HepG2 (cell line): ENCODE measurements at regions not wholly inside any gene's neighbourhood (a gene's known extent, or its start where the extent isn't known, plus 50 kb on each side); places are given as distances from the start of the nearest gene placed in this dataset.

Source experiments
- ATAC-seq: fragments of 200-7000 bp; cut with Tn5 transposase; 3 replicates; pipeline ENCODE4 v1.9.1; 2020; ENCODE audit warnings: mild to moderate bottlenecking, moderate library complexity
- BruUV-seq: library from RNA; stranded (reverse); fragments of 400-500 nt; replicated peaks from 2 replicates; lab custom pipeline; 2021; lab: Mats Ljungman, UMichigan
- CTCF ChIA-PET: fragments of 300-600 bp; formaldehyde crosslinking; extraction: SDS; loops from one replicate; lab custom pipeline; 2021; ENCODE audit warnings: low total read pairs, inconsistent platforms, low intra/inter-chr PET ratio; lab: Yijun Ruan, JAX
- POLR2A ChIA-PET: fragments of 350-600 bp; sonication (Branson Sonifier 250); formaldehyde crosslinking; loops from one replicate; lab custom pipeline; 2020; ENCODE audit warnings: antibody characterized with exemption, inconsistent platforms; lab: Yijun Ruan, JAX
- DNase-seq: peaks from one replicate; pipeline ENCODE4 v3.0.0-alpha.2; 2015; ENCODE audit warnings: low spot score
- FAIRE-seq: peaks from 3 replicates; lab custom pipeline; 2011; peaks lifted over from hg19 to GRCh38; lab: Jason Lieb, UNC
- H2AFZ ChIP-seq: one replicate; pipeline ENCODE4 v1.6.1; 2011; ENCODE audit warnings: low read length, inconsistent platforms
- H3K27ac ChIP-seq: fragments of 300-600 bp; 3 replicates; pipeline ENCODE4 v1.8.0; 2011; ENCODE audit warnings: mixed run types, mild to moderate bottlenecking, mixed read lengths, low read length, inconsistent platforms; ENCODE audit not compliant: insufficient read depth; ENCODE audit errors: extremely low read length
- H3K27me3 ChIP-seq, 2 experiments: fragments of 200-600 bp in 1 of 2; 2 replicates in 1 of 2; 3 replicates in 1 of 2; pipeline versions ENCODE4 v1.6.0 to v1.8.0; 2011; ENCODE audit warnings: low read length in 2 of 2, mild to moderate bottlenecking in 2 of 2, moderate library complexity in 2 of 2, inconsistent platforms in 1 of 2; ENCODE audit not compliant: insufficient read depth in 2 of 2, control insufficient read depth in 1 of 2
- H3K36me3 ChIP-seq, 2 experiments: fragments of 200-600 bp in 1 of 2; replicated peaks in 1 of 2; 2 replicates in 1 of 2; 3 replicates in 1 of 2; pipeline versions ENCODE4 v1.5.1 to v1.8.0; 2011; ENCODE audit warnings: low read length in 2 of 2, inconsistent platforms in 1 of 2; ENCODE audit not compliant: insufficient read depth in 2 of 2, control insufficient read depth in 1 of 2
- H3K4me1 ChIP-seq: 2 replicates; pipeline ENCODE4 v1.5.1; 2012; ENCODE audit warnings: low read length, inconsistent platforms; ENCODE audit not compliant: insufficient read depth
- H3K4me2 ChIP-seq: 2 replicates; pipeline ENCODE4 v1.6.0; 2011; ENCODE audit warnings: low read depth, low read length, inconsistent platforms
- H3K4me3 ChIP-seq, 3 experiments: fragments of 200-600 bp in 1 of 3; sonication (generic), shearing (Covaris generic) in 1 of 3; replicated peaks in 1 of 3; 2 replicates each; pipeline ENCODE4 v1.5.1; 2011 to 2016; ENCODE audit warnings: low read length in 3 of 3, inconsistent platforms in 2 of 3, low read depth in 2 of 3, mild to moderate bottlenecking in 2 of 3, control low read depth in 1 of 3, mixed read lengths in 1 of 3; ENCODE audit not compliant: insufficient read depth in 1 of 3
- H3K79me2 ChIP-seq: one replicate; pipeline ENCODE4 v1.6.1; 2011; ENCODE audit warnings: low read length, inconsistent platforms; ENCODE audit not compliant: insufficient read depth
- H3K9ac ChIP-seq: 2 replicates; pipeline ENCODE4 v1.6.0; 2011; ENCODE audit warnings: mild to moderate bottlenecking, low read depth, low read length, inconsistent platforms; ENCODE audit not compliant: insufficient read depth
- H3K9me3 ChIP-seq: 2 replicates; pipeline ENCODE4 v1.5.1; 2012; ENCODE audit warnings: mild to moderate bottlenecking, low read length
- H4K20me1 ChIP-seq: 2 replicates; pipeline ENCODE4 v1.6.0; 2011; ENCODE audit warnings: inconsistent platforms, mild to moderate bottlenecking, low read length, moderate library complexity; ENCODE audit not compliant: insufficient read depth
- ATF7 ChIP-seq, 2 experiments: fragments of 450-650 bp in 1 of 2; sonication (generic) in 1 of 2; formaldehyde crosslinking in 1 of 2; IDR thresholded peaks; 2 replicates each; pipeline versions ENCODE4 v1.4.0 to v1.6.1; 2016 to 2020; ENCODE audit warnings: antibody characterized with exemption in 1 of 2, mild to moderate bottlenecking in 1 of 2, missing genetic modification reagents in 1 of 2
- CEBPG ChIP-seq: IDR thresholded peaks from 2 replicates; pipeline ENCODE4 v1.6.1; 2016
- DR1 ChIP-seq: sonication (generic); formaldehyde crosslinking; IDR thresholded peaks from 2 replicates; pipeline ENCODE4 v1.8.0; 2021; ENCODE audit warnings: mild to moderate bottlenecking, missing genetic modification reagents, inconsistent platforms
- EZH2 ChIP-seq: conservative IDR thresholded peaks from 2 replicates; pipeline ENCODE4 v1.6.1; 2012; ENCODE audit warnings: mild to moderate bottlenecking, low read depth, low read length, moderate library complexity
- IRX3 ChIP-seq: sonication (generic); formaldehyde crosslinking; IDR thresholded peaks from 2 replicates; pipeline ENCODE4 v1.8.1; 2023; ENCODE audit warnings: mild to moderate bottlenecking, low read depth, missing genetic modification reagents, borderline replicate concordance
- PHF20 ChIP-seq: sonication (generic); formaldehyde crosslinking; IDR thresholded peaks from 2 replicates; pipeline ENCODE4 v1.5.0; 2020; ENCODE audit warnings: mild to moderate bottlenecking, missing genetic modification reagents
- PITX1 ChIP-seq: sonication (generic); formaldehyde crosslinking; IDR thresholded peaks from 2 replicates; pipeline ENCODE4 v1.5.1; 2020; ENCODE audit warnings: mild to moderate bottlenecking, missing genetic modification reagents
- RFX5 ChIP-seq: IDR thresholded peaks from 2 replicates; pipeline ENCODE4 v1.6.1; 2011; ENCODE audit warnings: low read depth, low read length, improper control_type of control experiment
- SP1 ChIP-seq, 2 experiments: fragments of 450-650 bp in 1 of 2; sonication (generic) in 1 of 2; formaldehyde crosslinking in 1 of 2; IDR thresholded peaks; 2 replicates each; pipeline versions ENCODE4 v1.4.0 to v1.6.1; 2016 to 2020; ENCODE audit warnings: missing genetic modification reagents in 1 of 2
- U2AF2 ChIP-seq: fragments of 200-400 bp; formaldehyde crosslinking; IDR thresholded peaks from 2 replicates; pipeline ENCODE4 v1.6.1; 2017; ENCODE audit warnings: low read depth, mild to moderate bottlenecking, low read length
- ZMYM2 ChIP-seq: sonication (generic); formaldehyde crosslinking; IDR thresholded peaks from 2 replicates; pipeline ENCODE4 v1.8.0; 2022; ENCODE audit warnings: mild to moderate bottlenecking, missing genetic modification reagents
- ZNF251 ChIP-seq: sonication (generic); formaldehyde crosslinking; IDR thresholded peaks from 2 replicates; pipeline ENCODE4 v1.9.0; 2021; ENCODE audit warnings: mild to moderate bottlenecking, missing genetic modification reagents
- ZNF263 ChIP-seq: sonication (generic); formaldehyde crosslinking; IDR thresholded peaks from 2 replicates; pipeline ENCODE4 v1.4.0; 2020; ENCODE audit warnings: missing genetic modification reagents
- ZNF567 ChIP-seq: sonication (generic); formaldehyde crosslinking; IDR thresholded peaks from 2 replicates; pipeline ENCODE4 v1.8.1; 2023; ENCODE audit warnings: mild to moderate bottlenecking, missing genetic modification reagents, borderline replicate concordance
- WGBS: methylation state at CpG from one replicate; pipeline ENCODE4 v1.1.6; 2017; ENCODE audit warnings: low lambda C conversion rate; 5-methylcytosine and 5-hydroxymethylcytosine counted together
- in situ Hi-C: cut with HindIII; loops from 2 replicates; pipeline ENCODE4 v1.10.0; 2017; ENCODE audit warnings: low pct_unique_long_range_greater_than_20kb; ENCODE audit not compliant: extremely low pct_ligation_motif_present
- intact Hi-C: fragments of 100-400 bp; cut with micrococcal nuclease; formaldehyde crosslinking; loops from one replicate; pipeline ENCODE4 v1.10.0; 2022; ENCODE audit not compliant: unreplicated experiment
- TF ChIP-seq, protein P1 (sequence below): sonication (generic); formaldehyde crosslinking; IDR thresholded peaks from 2 replicates; pipeline ENCODE4 v1.4.0; 2020; ENCODE audit warnings: missing genetic modification reagents, borderline replicate concordance
- TF ChIP-seq, protein P2 (sequence below): sonication (generic); formaldehyde crosslinking; IDR thresholded peaks from 2 replicates; pipeline ENCODE4 v1.4.0; 2020; ENCODE audit warnings: missing genetic modification reagents

DNA sequence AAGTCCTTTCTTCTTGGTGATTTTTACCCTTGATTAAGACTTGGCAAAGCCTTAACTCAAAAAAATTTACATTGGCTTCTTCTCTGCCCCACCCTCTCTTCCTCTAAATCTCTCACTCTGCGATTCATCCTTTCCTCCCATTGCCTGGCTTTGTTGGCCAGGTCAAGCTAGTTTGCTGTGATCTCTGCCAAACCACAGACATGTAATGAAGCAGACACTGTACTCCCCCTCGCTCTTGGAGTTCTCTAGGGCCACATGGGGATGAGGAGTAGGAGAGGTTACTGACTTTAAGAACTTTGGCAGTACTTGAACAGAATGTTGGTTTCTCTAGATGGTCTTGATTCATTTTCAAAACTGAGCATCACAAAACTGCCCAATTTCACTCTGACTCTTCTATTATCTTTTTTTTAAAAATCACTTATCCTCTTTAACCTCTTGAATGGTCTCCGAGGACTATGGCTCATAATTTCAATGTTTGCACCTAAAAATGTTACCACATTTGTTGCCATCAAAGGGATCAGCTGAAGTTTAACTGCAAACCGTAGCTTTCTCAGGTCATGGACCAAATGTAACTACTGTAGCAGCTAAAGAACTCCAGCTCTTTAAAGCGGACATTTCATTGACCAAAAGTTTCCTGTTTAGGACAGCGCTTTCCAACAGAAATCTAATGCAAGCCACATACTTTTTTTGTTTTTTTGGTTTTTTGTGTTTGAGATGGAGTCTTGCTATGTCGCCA, 62.7 kb upstream of the IPO9 start:
- DNase-seq (no peak), FAIRE-seq (no peak), ATAC-seq (no peak)
- Histone ChIP-seq H2AFZ (no peak overlapping the region), H3K9me3 (no peaks in the 10 kb centered on the region), H3K4me3 (no peak overlapping the region), H4K20me1 (no peaks in the 10 kb centered on the region), H3K79me2 (no peaks in the 10 kb centered on the region), H3K4me2 (no peak overlapping the region), H3K9ac (no peak overlapping the region), H3K36me3 (no peaks in the 10 kb centered on the region), H3K27ac (no peak overlapping the region), H3K27me3 (peaks cover 0 to 20% of the 10 kb centered on the region in 2 experiments; a peak in 3 of 5 replicates), H3K4me1 (no peaks in the 10 kb centered on the region)
- in situ Hi-C loops, result no loop called here
- WGBS, result 41% methylated on average over 7 of the region's 7 CpGs
- no TSS peak for BruUV-seq
- CTCF ChIA-PET, result no interaction called here
- no peak for TF ChIP-seq IRX3 (CRISPR knock-in tag)
- TF ChIP-seq DR1, result no peak
- TF ChIP-seq ZNF567 (CRISPR knock-in tag), result no peak
- no peak for TF ChIP-seq U2AF2
- TF ChIP-seq RFX5, result no peak
- TF ChIP-seq ATF7 (IDR thresholded peaks at IDR 0.05), result no peak
- TF ChIP-seq ATF7 (CRISPR knock-in tag; IDR thresholded peaks at IDR 0.05), result no peak
- no peak for TF ChIP-seq CEBPG (CRISPR knock-in tag)
- TF ChIP-seq ZNF251 (CRISPR knock-in tag), result no peak
- TF ChIP-seq, protein P1, sequence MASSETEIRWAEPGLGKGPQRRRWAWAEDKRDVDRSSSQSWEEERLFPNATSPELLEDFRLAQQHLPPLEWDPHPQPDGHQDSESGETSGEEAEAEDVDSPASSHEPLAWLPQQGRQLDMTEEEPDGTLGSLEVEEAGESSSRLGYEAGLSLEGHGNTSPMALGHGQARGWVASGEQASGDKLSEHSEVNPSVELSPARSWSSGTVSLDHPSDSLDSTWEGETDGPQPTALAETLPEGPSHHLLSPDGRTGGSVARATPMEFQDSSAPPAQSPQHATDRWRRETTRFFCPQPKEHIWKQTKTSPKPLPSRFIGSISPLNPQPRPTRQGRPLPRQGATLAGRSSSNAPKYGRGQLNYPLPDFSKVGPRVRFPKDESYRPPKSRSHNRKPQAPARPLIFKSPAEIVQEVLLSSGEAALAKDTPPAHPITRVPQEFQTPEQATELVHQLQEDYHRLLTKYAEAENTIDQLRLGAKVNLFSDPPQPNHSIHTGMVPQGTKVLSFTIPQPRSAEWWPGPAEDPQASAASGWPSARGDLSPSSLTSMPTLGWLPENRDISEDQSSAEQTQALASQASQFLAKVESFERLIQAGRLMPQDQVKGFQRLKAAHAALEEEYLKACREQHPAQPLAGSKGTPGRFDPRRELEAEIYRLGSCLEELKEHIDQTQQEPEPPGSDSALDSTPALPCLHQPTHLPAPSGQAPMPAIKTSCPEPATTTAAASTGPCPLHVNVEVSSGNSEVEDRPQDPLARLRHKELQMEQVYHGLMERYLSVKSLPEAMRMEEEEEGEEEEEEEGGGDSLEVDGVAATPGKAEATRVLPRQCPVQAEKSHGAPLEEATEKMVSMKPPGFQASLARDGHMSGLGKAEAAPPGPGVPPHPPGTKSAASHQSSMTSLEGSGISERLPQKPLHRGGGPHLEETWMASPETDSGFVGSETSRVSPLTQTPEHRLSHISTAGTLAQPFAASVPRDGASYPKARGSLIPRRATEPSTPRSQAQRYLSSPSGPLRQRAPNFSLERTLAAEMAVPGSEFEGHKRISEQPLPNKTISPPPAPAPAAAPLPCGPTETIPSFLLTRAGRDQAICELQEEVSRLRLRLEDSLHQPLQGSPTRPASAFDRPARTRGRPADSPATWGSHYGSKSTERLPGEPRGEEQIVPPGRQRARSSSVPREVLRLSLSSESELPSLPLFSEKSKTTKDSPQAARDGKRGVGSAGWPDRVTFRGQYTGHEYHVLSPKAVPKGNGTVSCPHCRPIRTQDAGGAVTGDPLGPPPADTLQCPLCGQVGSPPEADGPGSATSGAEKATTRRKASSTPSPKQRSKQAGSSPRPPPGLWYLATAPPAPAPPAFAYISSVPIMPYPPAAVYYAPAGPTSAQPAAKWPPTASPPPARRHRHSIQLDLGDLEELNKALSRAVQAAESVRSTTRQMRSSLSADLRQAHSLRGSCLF, result no peak
- no peak for TF ChIP-seq PITX1
- no peak for TF ChIP-seq PHF20 (CRISPR knock-in tag)
- no peak for TF ChIP-seq ZNF263 (CRISPR knock-in tag)
- TF ChIP-seq, protein P2, sequence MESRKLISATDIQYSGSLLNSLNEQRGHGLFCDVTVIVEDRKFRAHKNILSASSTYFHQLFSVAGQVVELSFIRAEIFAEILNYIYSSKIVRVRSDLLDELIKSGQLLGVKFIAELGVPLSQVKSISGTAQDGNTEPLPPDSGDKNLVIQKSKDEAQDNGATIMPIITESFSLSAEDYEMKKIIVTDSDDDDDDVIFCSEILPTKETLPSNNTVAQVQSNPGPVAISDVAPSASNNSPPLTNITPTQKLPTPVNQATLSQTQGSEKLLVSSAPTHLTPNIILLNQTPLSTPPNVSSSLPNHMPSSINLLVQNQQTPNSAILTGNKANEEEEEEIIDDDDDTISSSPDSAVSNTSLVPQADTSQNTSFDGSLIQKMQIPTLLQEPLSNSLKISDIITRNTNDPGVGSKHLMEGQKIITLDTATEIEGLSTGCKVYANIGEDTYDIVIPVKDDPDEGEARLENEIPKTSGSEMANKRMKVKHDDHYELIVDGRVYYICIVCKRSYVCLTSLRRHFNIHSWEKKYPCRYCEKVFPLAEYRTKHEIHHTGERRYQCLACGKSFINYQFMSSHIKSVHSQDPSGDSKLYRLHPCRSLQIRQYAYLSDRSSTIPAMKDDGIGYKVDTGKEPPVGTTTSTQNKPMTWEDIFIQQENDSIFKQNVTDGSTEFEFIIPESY, result no peak
- no peak for TF ChIP-seq SP1 (IDR thresholded peaks at IDR 0.05)
- no peak for TF ChIP-seq SP1 (CRISPR knock-in tag; IDR thresholded peaks at IDR 0.05)
- TF ChIP-seq EZH2, result no peak
- TF ChIP-seq ZMYM2, result no peak
- intact Hi-C loops, result no loop called here
- POLR2A ChIA-PET, result no interaction called here
